Left lung (tissue), 4 donors: ENCODE measurements at regions not wholly inside any gene's neighbourhood (a gene's known extent, or its start where the extent isn't known, plus 50 kb on each side); places are given as distances from the start of the nearest gene placed in this dataset.
A peak's percentile ranks its signal among the peaks of the same experiment; 100 is the strongest.

Experiments used
- ATAC-seq: fragments of 200-7000 bp; cut with Tn5 transposase; one replicate; pipeline ENCODE4 v1.9.1; 2020; ENCODE audit warnings: moderate library complexity
- DNase-seq, 4 donors: peaks; one replicate each; pipeline ENCODE4 v3.0.0-alpha.2; 2013 to 2020
- H3K27ac ChIP-seq, 2 donors: fragments of 200-600 bp; sonication (generic) in 1 of 2; one replicate each; pipeline versions ENCODE4 v1.5.0 to v1.8.0; 2020 to 2021
- H3K27me3 ChIP-seq, 2 donors: fragments of 200-600 bp; sonication (generic) in 1 of 2; one replicate each; pipeline versions ENCODE4 v1.5.0 to v1.8.0; 2020 to 2021
- H3K36me3 ChIP-seq, 2 donors: fragments of 200-600 bp; sonication (generic) in 1 of 2; one replicate each; pipeline versions ENCODE4 v1.5.0 to v1.8.0; 2020 to 2021
- H3K4me1 ChIP-seq, 2 donors: fragments of 200-600 bp; one replicate each; pipeline ENCODE4 v1.8.0; 2021
- H3K4me3 ChIP-seq, 2 donors: fragments of 200-600 bp; sonication (generic) in 1 of 2; one replicate each; pipeline versions ENCODE4 v1.5.0 to v1.8.0; 2020 to 2021; ENCODE audit warnings: mild to moderate bottlenecking in 1 of 2
- H3K9me3 ChIP-seq, 2 donors: fragments of 200-600 bp; sonication (generic) in 1 of 2; one replicate each; pipeline versions ENCODE4 v1.5.0 to v1.8.0; 2020 to 2021
- CTCF ChIP-seq, 2 donors: fragments of 200-600 bp; sonication (generic) in 1 of 2; IDR thresholded peaks; one replicate each; pipeline versions ENCODE4 v1.5.0 to v1.8.0; 2021; ENCODE audit warnings: antibody characterized with exemption in 2 of 2
- intact Hi-C, 2 donors: fragments of 100-400 bp; cut with DNase I; formaldehyde crosslinking; loops; one replicate each; pipeline versions ENCODE4 v1.11.2 to v1.14.2; 2022
- donor health status: DM: no; HTN: yes; CAD: no.
- donor health status: DM: no; HTN: no; CAD: no.

- intact Hi-C loops = no loop called here
- ATAC-seq = no peak
- peak in 1 of 4 donors; percentile 3 for DNase-seq
Observed at GRCh38 chr16:26705346-26705745, 361.4 kb upstream of the C16orf82 start.

GRCh38 chr16:26708428-26708827 is 358.3 kb upstream of the C16orf82 start:
- ATAC-seq (no peak), DNase-seq (no peak)
- no peaks in the 10 kb centered on the region for H3K9me3 ChIP-seq
- no peak overlapping the region for H3K4me3 ChIP-seq
- TF ChIP-seq CTCF (IDR thresholded peaks at IDR 0.05) = no peak
- no peak overlapping the region for H3K27ac ChIP-seq
- intact Hi-C loops = no loop called here
- H3K27me3 ChIP-seq = no peaks in the 10 kb centered on the region
- H3K36me3 ChIP-seq = no peaks in the 10 kb centered on the region
- no peaks in the 10 kb centered on the region for H3K4me1 ChIP-seq

More at GRCh38 chr16:26705346-26705745, 361.4 kb upstream of the C16orf82 start:
- H3K27me3 ChIP-seq = no peaks in the 10 kb centered on the region
- H3K27ac ChIP-seq = no peak overlapping the region
- no peak for TF ChIP-seq CTCF (IDR thresholded peaks at IDR 0.05)
- no peaks in the 10 kb centered on the region for H3K36me3 ChIP-seq
- H3K4me3 ChIP-seq = no peak overlapping the region
- H3K9me3 ChIP-seq = no peaks in the 10 kb centered on the region
- H3K4me1 ChIP-seq = no peaks in the 10 kb centered on the region

- Histone ChIP-seq H3K36me3 (no peaks in the 10 kb centered on the region), H3K27ac (no peak overlapping the region), H3K4me1 (no peaks in the 10 kb centered on the region), H3K27me3 (no peaks in the 10 kb centered on the region), H3K4me3 (no peak overlapping the region), H3K9me3 (no peaks in the 10 kb centered on the region)
- intact Hi-C loops = no loop called here
- ATAC-seq = no peak
- TF ChIP-seq CTCF (IDR thresholded peaks at IDR 0.05) = no peak
- DNase-seq = no peak
Observed at GRCh38 chr16:26709175-26709574, 357.6 kb upstream of the C16orf82 start.

GRCh38 chr16:26709754-26710153 is 357.0 kb upstream of the C16orf82 start:
- Histone ChIP-seq H3K27ac (no peak overlapping the region), H3K4me3 (no peak overlapping the region), H3K27me3 (no peaks in the 10 kb centered on the region), H3K4me1 (no peaks in the 10 kb centered on the region), H3K36me3 (no peaks in the 10 kb centered on the region), H3K9me3 (no peaks in the 10 kb centered on the region)
- no peak for TF ChIP-seq CTCF (IDR thresholded peaks at IDR 0.05)
- intact Hi-C loops = no loop called here
- ATAC-seq = no peak
- DNase-seq = no peak

GRCh38 chr16:26710450-26710849 is 356.3 kb upstream of the C16orf82 start:
- H3K9me3 ChIP-seq = no peaks in the 10 kb centered on the region
- intact Hi-C loops = no loop called here
- no peak for DNase-seq

More at GRCh38 chr16:26710450-26710849, 356.3 kb upstream of the C16orf82 start:
- TF ChIP-seq CTCF (IDR thresholded peaks at IDR 0.05) = no peak
- Histone ChIP-seq H3K4me3 (no peak overlapping the region), H3K27me3 (no peaks in the 10 kb centered on the region), H3K36me3 (no peaks in the 10 kb centered on the region), H3K4me1 (no peaks in the 10 kb centered on the region), H3K27ac (no peak overlapping the region)
- no peak for ATAC-seq
